HG03280 (cell line): ENCODE measurements at regions not wholly inside any gene's neighbourhood (a gene's known extent, or its start where the extent isn't known, plus 50 kb on each side); places are given as distances from the start of the nearest gene placed in this dataset.

Source experiments
- ATAC-seq: cut with Tn5 transposase; IDR thresholded peaks from one replicate; pipeline ENCODE4 v1.9.1; 2021; ENCODE audit warnings: mild to moderate bottlenecking, moderate library complexity; ENCODE audit not compliant: unreplicated experiment

DNA sequence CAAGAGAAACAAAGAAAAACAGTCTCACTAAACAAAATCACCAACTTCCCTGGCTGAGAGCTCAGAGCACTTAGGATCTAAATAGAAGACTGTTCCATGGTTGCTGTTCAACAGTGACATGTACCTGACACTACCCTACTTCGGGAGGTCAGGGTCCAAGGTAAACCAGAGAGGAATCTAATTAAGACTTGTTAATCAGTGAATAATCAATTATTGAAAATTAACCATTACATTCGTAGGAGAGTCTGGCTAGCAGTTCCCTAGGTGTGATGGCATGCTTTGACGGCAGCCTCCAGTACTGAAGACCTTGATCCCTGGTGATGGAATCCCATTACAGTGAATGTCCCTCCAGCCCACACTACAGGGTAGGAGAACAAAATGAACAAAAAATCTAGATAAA, 154.0 kb upstream of the AFDN start:
- ATAC-seq = no peak

DNA sequence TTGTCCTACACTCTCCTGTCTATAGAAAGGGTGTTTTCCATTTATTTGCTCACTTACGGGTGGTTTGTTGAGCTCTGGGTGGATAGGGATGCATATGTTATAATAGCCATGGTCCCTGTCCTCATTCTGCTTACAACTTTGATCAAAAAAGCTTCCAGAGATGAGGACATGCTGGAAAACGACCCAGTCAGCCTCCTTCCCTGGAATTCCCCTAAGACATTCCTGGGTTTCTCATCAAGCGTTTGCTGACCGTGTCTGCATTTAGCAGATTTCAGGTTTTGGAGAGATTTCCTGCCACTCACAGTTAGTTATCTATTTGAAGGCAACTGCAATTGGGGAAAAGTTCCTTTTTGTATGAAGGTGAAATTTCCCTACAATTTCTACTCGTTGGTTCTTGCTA, 152.8 kb upstream of the AFDN start:
- no peak for ATAC-seq

DNA sequence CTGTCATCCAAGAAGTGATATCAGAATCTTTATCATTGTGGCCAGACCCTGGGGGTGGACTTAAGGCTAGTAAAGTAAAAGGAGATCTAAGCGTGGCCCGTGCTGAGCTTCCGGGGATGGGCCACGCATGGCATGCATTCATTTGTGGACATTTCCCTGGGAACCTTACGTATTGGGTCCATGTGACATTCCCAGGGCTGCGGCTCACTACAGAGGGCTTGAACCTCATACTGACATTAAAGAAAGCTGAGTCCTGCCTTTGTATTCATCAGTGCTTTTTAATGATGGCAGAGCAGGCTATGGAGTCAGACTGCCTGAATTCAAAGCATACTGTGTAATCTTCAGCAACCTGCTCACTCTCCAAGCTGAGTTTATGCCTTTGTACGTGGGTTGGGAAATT, 152.2 kb upstream of the AFDN start:
- ATAC-seq = no peak

DNA sequence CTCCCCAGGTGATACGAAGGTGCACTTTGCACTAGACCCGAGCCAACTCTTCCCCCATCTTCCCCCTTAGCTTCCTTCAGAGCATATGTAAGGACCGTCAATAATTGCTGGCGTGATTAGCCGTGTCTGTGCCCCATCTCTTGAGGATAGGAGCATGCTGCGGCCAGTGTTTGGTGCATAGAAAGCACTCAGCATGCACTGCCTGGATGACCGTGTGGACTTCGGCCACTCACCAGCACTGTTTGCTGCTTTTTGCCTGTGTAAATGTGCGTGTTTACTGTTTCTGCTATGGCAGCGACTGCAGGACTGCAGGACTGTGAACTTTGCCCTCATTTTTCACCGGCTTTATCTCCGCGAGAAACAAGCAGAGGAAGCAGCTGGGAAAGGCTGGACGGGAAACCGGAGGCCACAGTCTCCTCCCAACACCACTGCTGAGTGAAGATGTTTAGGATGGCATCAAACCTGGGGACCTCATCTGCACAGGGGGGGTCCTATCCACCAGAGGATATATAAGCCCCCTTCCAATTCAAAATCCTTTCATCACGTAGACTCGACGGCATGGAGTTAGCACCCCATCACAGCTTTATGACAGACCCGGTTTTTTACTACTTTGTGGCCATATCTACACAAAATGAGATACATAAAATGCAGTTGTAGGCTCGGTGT, 150.6 kb upstream of the AFDN start:
- no peak for ATAC-seq

DNA sequence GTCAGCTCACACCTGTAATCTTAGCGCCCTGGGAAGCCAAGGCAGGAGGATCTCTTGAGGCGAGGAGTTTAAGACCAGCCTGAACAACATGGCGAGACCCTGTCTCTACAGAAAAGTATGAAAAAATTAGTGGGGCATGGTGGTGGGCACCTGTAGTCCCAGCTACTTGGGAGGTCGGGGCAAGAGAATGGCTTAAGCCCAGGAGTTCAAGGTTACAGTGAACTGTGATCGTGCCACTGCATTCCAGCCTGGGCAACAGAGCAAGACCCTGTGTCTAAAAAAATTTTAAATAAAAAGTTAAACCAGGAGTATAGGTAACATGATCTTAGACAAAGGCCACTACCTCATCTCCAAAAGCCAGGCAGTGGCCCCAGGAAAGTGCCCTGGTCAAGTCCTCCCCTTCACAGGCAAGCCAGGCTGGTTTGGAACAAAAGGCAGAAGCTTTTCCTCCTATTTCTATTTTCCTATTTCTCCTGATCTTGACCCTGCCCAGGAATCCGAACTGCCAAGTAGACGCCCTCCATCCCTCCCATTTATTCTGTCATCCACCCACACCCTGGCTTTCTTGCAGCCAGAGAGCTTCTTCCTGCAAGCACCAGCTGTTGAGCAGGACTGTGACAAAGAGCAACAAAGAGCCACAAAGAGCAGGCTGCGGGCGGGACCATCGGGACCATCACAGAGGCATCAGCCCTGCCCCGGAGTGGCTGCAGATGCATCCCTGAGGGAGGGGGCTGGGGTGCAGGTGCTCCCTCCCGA, 149.9 kb upstream of the AFDN start:
- no peak for ATAC-seq

DNA sequence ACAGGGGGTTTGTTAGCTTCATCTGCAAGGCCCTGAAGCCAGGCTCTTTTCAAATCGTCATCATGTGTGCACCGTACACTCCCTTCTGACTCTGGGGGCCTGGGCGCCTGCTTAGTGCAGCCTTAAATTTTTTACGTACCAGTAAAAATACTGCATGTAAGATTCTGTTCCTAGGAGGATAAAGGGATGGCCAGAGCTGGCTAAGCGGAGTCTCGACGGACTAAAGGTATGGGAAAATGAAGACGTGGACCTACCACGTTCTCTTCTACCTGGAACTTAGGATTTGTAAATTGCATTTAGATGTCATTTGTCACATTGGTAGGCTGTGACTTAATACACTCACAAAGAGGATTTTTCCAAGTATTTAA, 149.3 kb upstream of the AFDN start:
- no peak for ATAC-seq

DNA sequence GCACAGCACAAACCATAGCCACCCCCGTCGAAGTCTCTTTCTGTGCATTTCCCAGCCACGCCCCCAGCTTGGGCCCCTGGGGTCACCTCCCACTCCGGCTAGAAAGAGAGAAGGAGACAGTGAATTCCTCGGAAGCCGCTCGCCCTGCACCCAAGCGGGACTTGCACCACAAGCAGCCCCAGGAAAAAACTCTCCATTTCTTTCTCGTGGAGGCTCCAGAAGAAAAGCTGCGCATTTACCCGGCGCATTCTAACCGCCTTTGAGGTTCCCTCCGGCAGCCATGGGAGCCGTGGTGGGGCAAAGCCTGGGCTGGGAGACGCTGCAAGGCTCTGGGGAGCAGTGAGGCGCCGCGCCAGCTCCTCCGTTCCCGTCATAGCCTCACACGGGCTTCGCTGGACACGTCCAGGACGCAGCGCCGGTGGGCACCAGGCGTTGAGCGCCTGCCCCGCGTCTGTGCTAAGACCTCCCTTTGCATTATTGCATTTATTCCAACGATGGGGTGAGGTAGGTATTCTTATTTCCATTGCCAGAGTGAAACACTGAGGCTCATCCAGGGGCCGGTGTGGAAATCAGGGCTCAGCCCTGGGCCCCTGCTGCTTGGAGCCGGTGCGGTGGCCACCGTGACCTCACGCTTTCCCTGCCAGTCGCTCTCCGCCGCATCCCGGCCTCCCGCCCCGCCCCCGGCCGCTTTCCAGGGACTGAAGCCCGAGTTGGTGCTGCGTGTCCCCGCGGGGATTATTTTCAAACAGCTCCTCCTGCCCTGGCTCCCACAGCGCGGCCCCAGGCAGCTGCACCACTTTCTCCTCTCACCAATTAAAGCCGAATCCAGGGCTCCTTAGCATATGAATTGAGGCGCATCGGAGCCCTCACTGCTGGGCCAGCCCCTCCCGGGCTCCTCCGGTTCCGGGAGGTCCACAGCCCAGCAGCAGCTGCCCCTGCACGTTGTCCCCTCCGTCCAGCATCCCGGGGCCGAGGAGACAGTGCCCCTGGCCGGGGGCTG, 148.3 kb upstream of the AFDN start:
- ATAC-seq = no peak

DNA sequence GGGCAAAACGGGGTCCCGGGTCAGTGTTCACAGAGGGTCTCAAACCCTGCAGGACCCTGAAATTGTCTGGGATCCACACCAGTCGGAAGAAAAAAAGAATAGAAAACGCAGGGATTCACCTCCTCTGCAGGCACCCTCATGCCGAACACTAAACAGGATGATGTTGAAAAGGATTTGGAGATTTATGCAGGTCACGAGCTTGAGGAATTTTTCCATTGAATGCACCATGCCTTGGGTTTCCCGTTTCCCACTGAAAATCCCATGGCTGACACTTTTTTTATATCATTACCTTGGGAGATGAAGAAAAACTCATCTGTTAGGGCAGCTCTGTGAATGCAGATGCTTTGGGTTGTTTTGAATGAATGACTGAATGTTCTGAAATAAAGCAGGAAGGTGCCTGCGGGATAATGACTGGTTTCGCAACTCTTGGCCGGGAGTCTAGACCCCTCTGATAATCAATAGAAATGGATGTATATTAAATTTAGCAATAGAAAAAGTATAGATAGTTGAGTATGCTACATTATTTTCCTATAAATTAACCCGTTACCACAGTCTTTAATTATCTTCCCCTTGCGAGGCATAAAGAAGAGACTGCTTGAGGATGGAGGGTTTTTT, 147.5 kb upstream of the AFDN start:
- no peak for ATAC-seq

DNA sequence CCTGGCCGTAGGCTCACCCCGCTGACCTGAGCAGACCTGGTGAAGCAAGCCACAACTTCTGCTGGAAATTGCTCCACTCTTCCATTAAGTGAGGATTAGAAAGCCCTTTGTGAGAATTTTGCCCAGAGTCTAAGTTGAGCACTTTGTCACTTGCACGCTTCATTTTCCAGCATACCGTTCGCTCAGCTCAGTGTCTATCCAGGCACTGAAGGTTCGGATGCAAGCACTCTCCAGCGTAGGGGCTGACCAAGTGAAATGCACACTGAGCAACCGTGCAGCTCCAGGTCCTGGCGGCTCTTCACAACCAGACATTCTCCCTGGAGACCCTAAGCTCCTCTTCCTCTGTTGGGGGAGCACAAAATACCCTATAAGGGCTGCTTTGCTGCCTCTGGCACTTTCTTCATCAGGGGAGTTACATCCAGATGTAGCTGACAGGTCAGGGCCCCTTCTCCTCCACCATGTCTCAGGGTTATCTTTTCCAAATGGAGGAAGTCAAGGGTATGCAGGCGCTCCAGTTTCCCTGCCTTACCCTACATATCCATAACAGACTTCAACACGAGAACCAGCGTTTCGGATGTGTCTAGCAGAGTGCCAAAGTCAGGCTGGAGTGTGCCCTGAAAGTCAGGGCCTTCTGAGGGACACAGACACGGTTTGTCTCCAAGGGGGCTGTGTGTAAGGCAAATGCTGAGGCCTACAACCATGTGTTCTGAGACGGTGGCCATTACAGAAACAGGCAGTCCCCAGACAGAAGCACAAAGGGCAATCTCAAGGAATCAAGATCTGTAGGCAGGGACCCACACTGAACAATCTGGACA, 146.7 kb upstream of the AFDN start:
- no peak for ATAC-seq

DNA sequence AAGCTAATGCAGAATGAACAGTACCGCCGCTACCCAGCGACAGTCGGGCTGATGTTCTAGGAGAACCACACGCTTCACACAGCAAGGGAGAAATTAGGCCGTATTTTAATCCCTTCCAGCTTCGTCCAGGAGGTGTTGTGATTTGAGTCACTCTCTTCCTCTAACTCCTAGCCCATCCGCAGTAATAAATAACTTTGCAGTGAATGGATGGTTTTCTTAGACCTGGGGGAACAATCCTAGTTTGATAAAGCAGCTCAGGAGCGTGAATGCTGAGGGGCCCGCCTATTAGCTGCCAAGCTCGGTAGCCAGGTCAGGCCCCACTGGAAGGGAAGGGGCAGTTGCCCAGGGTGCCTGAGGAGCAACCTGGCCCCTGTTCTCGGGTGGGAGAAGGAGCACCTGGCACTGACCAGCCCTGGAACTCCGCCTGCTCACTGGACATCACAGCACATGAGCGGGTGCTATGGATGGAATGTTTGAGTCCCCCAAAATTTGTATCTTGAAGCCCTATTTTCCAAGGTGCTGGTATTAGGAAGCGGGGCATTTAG, 146.0 kb upstream of the AFDN start:
- no peak for ATAC-seq

DNA sequence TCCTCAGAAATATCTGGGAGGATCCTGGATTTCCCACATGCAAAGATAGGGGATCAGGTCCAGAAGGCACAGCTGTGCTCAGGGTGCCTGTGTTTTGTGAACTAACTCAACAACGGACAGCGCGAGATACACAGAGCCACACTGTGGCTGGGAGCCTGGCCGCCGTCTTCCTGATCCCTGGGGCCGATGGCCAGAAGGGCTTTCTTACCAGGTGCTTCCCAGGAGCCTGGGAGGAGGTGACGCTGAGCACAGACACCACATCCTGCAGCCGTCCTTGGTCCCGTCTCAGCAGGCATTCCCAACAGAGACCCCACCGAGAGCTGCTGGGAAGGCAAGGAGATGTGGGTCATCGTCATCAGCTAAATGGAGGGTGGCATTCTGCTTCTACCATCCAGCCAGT, 144.6 kb upstream of the AFDN start:
- ATAC-seq = no peak

DNA sequence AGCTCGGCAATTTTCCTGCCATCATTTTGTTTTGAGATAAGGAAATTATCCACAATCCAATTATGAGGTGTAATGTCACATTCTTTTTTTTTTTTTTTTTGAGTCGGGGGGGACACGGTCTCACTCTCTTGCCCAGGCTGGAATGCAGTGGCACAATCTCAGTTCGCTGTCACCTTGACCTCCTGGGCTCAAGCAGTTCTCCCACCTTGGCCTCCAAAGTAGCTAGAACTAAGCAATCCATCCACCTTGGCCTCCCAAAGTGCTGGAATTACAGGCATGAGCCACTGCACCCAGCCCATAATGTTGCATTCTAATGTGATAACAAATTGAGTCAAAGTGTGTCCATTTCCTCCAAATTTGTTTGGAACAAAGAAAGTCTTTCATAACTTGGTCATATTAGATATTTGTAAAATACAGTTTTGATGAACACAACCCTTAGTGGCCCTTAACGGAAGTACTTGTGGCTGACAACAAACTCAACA, 144.1 kb upstream of the AFDN start:
- no peak for ATAC-seq

DNA sequence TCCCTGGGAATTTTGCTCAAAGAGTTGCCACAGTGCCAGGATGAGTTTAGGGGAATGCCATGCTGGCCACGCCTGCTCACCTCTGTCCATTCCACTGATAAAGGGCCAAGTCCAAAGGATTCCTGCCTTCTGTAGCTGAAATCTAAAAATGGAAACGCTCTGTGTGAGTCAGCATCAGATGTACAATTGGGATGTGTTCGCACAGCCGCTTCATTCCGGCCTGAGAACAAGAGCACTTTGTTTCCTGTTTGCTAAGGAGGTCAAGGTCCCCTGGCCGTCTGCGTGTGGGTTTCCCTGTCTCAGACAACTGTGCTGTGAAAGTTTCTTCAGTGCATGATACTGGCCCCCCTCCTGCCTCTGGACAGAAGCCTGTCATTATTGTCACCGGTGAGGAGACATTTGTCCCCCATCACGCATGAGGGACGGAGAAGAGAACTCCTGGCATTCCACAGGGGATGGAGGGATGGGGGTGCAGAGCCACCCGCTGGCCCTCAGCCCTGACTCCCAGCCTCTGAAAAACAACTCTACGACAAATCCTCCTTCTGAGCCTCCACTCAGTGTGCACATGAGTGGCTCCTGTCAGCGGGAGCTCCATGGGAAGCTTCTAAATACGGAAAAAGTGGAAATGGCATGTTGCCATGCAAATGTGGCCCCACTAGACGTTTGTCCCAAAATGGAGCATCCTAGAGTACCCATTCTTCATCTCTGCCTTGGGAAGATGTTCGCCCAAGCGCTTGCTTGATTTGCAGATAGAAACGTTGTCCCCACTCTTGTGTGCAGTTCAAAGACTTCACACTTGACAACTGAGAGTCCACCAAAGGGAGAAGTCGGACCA, 143.5 kb upstream of the AFDN start:
- no peak for ATAC-seq

DNA sequence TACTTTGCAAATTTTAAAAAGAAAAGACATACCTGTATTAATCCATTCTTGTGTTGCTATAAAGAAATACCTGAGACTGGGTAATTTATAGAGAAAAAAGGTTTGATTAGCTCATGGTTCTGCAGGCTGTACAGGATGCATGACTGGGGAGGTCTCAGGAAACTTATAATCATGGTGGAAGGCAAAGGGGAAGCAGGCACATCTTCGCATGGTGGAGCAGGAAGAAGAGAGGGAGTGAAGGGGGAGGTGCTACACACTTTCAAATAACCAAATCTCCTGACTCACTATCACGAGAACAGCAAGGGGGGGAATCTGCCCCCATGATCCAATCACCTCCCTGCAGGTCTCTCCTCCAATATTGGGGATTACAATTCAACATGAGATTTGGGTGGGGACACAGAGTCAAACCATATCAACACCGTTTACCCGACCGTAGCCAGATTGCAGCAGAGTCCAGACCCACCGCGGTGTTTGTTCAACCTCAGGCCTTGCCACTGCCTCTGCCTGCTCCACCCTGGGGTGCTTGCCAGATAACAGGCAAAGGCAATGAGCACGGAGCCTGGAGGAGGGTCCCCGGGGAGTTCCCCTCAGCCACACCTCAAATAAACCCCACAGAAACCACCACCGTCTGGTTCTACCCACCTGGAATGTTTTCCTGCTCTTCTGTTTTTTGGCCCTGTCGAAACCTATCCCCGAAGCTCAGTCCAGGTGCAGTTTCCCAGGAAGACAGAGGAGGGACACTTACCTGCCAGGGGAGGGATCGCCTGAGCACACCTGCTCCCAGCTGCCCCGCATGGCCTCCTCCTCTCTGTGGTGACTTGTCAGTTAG, 142.2 kb upstream of the AFDN start:
- no peak for ATAC-seq

DNA sequence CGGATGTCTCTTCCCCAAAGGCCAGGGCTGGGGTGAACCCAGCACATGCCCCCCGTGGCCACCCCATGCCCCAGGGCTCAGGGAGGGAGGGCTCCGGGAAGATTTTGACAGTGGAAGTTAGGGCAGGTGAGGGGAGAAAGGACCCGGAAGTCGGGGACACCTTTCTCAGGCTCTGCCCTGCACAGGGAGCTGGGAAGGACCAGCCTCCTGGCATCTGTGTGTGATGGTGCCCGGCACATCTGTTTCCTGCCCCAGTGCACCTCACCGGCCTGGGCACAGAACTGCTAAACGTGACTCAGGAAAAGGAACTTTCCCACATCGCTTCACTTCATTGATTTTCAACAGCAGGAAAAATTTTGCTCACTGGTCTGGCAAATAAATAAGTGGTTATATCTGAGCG, 141.1 kb upstream of the AFDN start:
- ATAC-seq = no peak

DNA sequence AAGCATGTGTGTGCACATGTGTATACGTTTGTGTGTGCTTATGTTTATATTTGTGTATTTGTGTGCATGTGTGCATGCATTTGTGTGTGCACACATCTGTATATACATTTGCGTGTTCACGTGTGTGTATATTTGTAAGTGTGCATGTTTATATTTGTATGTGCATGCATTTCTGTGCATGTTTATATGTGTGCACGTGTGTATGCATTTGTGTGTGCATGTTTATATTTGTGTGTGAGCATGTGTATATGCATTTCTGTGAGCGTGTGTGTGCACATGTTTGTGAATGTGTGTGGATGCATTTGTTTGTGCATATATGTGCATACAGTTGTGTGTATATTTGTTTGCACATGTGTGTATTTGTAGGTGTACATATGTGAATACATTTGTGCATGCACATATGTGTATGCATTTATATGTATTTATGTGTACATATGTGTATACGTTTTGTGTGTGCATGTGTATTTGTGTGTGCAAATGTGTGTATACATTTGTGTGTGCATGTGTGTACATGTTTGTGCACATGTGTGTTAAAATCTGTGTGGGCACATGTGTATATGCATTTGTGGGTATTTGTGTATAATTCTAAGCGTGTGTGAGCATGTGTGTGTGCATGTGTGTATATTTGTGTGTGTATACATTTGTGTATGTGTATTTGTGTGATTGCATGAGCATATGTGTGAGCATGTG, 140.4 kb upstream of the AFDN start:
- ATAC-seq = no peak

DNA sequence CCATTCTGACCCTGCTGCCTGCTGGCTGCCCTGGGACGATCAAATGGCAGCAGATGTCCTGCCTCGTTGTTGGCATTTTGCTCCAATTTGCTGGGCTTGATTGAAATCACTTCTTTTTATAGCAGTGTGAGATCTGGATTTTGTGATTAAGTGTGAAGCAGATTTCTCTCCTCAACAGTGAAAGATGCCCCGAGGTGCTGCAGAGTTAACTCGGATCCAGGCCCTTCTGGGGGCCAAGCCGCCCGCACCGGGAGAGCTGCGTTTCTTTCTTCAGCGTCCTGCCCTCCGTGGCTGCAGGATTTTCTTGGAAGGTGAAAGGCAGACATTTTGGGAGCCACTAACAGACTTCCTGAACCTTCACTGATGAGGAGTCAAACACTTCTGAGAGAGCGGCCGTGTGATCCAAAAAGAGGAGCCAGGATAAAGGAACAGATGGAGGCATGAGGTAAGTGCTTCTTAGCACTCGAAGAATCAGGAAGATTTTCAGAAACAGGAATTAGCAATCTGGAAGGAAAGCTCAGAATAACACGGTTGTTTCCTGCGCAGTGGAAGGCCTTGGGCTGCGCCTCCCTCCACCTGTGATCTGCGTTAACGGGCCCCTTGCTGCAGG, 139.5 kb upstream of the AFDN start:
- no peak for ATAC-seq
